Fibroblast of skin of abdomen (primary cell): ENCODE measurements at regions not wholly inside any gene's neighbourhood (a gene's known extent, or its start where the extent isn't known, plus 50 kb on each side); places are given as distances from the start of the nearest gene placed in this dataset.
"Not testable (repeated sequence)": the region's sequence is repeated elsewhere in the genome, so short reads cannot be mapped to it uniquely, and the experiment has no call there.

ENCODE experiments used
- DNase-seq: peaks from one replicate; pipeline ENCODE4 v3.0.0-alpha.2; 2013

- DNase-seq: no peak
Measured at GRCh38 chr4:156390599-156391324, 437.1 kb upstream of the CTSO start.

GRCh38 chr4:156388826-156389225 lies 435.2 kb upstream of the CTSO start:
- peak; percentile 6 for DNase-seq

GRCh38 chr4:156378033-156378665 lies 424.5 kb upstream of the CTSO start:
- peak; percentile 15 for DNase-seq

- peak; percentile 81 for DNase-seq
Measured at GRCh38 chr4:156377036-156377710, 423.5 kb upstream of the CTSO start.

- DNase-seq: no peak
Measured at GRCh38 chr4:156374894-156375293, 421.2 kb upstream of the CTSO start.

- DNase-seq: peak; percentile 7
Measured at GRCh38 chr4:156374069-156374468, 420.4 kb upstream of the CTSO start.

GRCh38 chr4:156367502-156367901 lies 413.8 kb upstream of the CTSO start:
- DNase-seq: not testable (repeated sequence)

GRCh38 chr4:156362581-156362980 lies 408.9 kb upstream of the CTSO start:
- DNase-seq: peak; percentile 62

GRCh38 chr4:156347412-156348075 lies 393.9 kb upstream of the CTSO start:
- DNase-seq: peak; percentile 41

- DNase-seq: no peak
Measured at GRCh38 chr4:156346959-156347385, 393.3 kb upstream of the CTSO start.

- DNase-seq: no peak
Measured at GRCh38 chr4:156344397-156344796, 390.7 kb upstream of the CTSO start.

GRCh38 chr4:156336511-156336910 lies 382.8 kb upstream of the CTSO start:
- peak; percentile 47 for DNase-seq

- DNase-seq: no peak
Measured at GRCh38 chr4:156335721-156336120, 382.1 kb upstream of the CTSO start.

- no peak for DNase-seq
Measured at GRCh38 chr4:156330436-156331031, 376.9 kb upstream of the CTSO start.

- DNase-seq: no peak
Measured at GRCh38 chr4:156329779-156330178, 376.1 kb upstream of the CTSO start.

- no peak for DNase-seq
Measured at GRCh38 chr4:156328882-156329281, 375.2 kb upstream of the CTSO start.

- no peak for DNase-seq
Measured at GRCh38 chr4:156326246-156326645, 372.6 kb upstream of the CTSO start.

GRCh38 chr4:156322592-156322991 lies 368.9 kb upstream of the CTSO start:
- peak; percentile 91 for DNase-seq

- DNase-seq: peak; percentile 90
Measured at GRCh38 chr4:156321203-156321602, 367.5 kb upstream of the CTSO start.

- no peak for DNase-seq
Measured at GRCh38 chr4:156313497-156313896, 359.8 kb upstream of the CTSO start.

- peak; percentile 45 for DNase-seq
Measured at GRCh38 chr4:156312261-156312847, 358.7 kb upstream of the CTSO start.

- no peak for DNase-seq
Measured at GRCh38 chr4:156309031-156309430, 355.4 kb upstream of the CTSO start.
